Nephron (organoid): ENCODE measurements at regions not wholly inside any gene's neighbourhood (a gene's known extent, or its start where the extent isn't known, plus 50 kb on each side); places are given as distances from the start of the nearest gene placed in this dataset.

Experiments
- H3K27ac Mint-ChIP-seq, 3 experiments: 2 replicates each; pipeline ENCODE4 v1.8.0; 2020; ENCODE audit warnings: mixed read lengths in 3 of 3, mild to moderate bottlenecking in 2 of 3, moderate library complexity in 1 of 3
- H3K27me3 Mint-ChIP-seq: 2 replicates; pipeline ENCODE4 v1.8.0; 2021; ENCODE audit warnings: low read depth, mild to moderate bottlenecking, moderate library complexity, mixed read lengths
- H3K36me3 Mint-ChIP-seq: 2 replicates; pipeline ENCODE4 v1.8.0; 2020; ENCODE audit warnings: low read depth, mixed read lengths
- H3K4me1 Mint-ChIP-seq: 2 replicates; pipeline ENCODE4 v1.8.0; 2020; ENCODE audit warnings: mixed read lengths
- H3K4me3 Mint-ChIP-seq, 3 experiments: 2 replicates each; pipeline ENCODE4 v1.8.0; 2020; ENCODE audit warnings: mild to moderate bottlenecking in 3 of 3, mixed read lengths in 3 of 3, moderate library complexity in 2 of 3
- H3K9me3 Mint-ChIP-seq: 2 replicates; pipeline ENCODE4 v1.8.0; 2020; ENCODE audit warnings: mixed read lengths
- TF ChIP-seq, protein P1 (sequence below), 3 experiments: fragments of 200-600 bp; sonication (generic); IDR thresholded peaks; one replicate each; pipeline ENCODE4 v1.5.0; 2021; ENCODE audit warnings: antibody characterized with exemption in 3 of 3; ENCODE audit not compliant: unreplicated experiment in 3 of 3

DNA sequence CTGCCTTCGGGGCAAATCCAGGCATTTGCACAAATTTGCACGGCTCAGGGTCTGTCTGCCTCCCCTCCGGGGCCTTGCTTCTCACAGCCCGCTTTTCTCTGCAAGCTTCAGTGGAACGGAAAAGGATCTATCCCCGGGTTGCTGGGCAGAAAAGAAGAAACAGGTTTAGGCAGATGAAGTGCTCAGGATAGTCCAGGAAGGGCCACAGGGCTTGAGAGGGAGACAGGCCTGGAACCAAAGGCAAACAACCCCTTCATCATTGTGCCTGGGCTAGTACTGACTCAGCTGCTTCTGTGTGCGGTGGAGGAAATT is 347.8 kb upstream of the TNP1 start:
- TF ChIP-seq, protein P1, sequence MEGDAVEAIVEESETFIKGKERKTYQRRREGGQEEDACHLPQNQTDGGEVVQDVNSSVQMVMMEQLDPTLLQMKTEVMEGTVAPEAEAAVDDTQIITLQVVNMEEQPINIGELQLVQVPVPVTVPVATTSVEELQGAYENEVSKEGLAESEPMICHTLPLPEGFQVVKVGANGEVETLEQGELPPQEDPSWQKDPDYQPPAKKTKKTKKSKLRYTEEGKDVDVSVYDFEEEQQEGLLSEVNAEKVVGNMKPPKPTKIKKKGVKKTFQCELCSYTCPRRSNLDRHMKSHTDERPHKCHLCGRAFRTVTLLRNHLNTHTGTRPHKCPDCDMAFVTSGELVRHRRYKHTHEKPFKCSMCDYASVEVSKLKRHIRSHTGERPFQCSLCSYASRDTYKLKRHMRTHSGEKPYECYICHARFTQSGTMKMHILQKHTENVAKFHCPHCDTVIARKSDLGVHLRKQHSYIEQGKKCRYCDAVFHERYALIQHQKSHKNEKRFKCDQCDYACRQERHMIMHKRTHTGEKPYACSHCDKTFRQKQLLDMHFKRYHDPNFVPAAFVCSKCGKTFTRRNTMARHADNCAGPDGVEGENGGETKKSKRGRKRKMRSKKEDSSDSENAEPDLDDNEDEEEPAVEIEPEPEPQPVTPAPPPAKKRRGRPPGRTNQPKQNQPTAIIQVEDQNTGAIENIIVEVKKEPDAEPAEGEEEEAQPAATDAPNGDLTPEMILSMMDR (IDR thresholded peaks at IDR 0.05; ENCODE audit: unreplicated experiment in 3 of 3) = no peak
- H3K27me3 Mint-ChIP-seq = no peaks in the 10 kb centered on the region
- H3K27ac Mint-ChIP-seq = no peak overlapping the region
- H3K9me3 Mint-ChIP-seq = peaks cover 20% of the 10 kb centered on the region
- H3K36me3 Mint-ChIP-seq = peaks cover 9% of the 10 kb centered on the region
- H3K4me1 Mint-ChIP-seq = peaks cover 24% of the 10 kb centered on the region
- H3K4me3 Mint-ChIP-seq = no peak overlapping the region

DNA sequence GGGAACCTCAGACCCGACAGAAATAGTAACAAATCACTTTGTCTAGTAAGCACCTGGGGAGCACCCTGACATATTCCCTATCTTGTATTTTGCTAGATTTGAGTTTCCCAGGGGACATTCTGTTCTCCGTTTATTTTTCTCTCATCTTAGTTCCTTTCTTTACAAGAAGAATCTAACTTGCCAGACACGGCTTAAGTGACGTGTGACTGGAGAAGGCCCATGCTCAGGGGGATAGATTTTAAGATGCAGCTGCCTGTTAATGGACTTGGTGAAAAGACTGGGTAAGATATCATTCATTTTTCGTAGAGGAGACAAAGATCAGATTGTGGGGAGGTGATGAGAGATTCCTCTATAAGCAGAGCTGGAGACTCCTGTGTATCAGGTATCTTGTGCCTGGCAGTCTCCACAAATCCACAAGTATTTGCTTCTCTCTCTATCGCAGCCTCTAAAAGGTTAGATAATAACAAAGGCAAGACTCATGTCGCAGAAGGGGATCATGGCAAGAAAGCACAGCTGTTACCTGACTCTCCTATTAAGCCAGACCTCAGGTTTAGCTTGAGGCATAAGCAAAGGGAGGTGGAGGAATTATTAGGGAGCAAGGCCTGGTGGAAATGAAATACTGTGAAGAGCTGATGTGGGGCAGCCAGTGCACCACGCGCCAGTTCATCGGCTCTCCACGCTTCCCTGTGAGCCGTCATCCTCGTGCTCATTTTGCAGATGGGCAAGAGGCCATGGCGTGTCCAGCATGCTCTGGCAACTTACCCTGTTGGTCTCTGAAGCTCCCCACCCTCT is 347.2 kb upstream of the TNP1 start:
- Mint-ChIP-seq H3K9me3 (peaks cover 21% of the 10 kb centered on the region), H3K36me3 (peaks cover 9% of the 10 kb centered on the region), H3K27me3 (no peaks in the 10 kb centered on the region), H3K4me3 (no peak overlapping the region), H3K27ac (peak overlapping the region; percentile 21 to 38 (median 35)), H3K4me1 (peaks cover 24% of the 10 kb centered on the region)
- TF ChIP-seq, protein P1 (IDR thresholded peaks at IDR 0.05; ENCODE audit: unreplicated experiment in 3 of 3) = no peak

DNA sequence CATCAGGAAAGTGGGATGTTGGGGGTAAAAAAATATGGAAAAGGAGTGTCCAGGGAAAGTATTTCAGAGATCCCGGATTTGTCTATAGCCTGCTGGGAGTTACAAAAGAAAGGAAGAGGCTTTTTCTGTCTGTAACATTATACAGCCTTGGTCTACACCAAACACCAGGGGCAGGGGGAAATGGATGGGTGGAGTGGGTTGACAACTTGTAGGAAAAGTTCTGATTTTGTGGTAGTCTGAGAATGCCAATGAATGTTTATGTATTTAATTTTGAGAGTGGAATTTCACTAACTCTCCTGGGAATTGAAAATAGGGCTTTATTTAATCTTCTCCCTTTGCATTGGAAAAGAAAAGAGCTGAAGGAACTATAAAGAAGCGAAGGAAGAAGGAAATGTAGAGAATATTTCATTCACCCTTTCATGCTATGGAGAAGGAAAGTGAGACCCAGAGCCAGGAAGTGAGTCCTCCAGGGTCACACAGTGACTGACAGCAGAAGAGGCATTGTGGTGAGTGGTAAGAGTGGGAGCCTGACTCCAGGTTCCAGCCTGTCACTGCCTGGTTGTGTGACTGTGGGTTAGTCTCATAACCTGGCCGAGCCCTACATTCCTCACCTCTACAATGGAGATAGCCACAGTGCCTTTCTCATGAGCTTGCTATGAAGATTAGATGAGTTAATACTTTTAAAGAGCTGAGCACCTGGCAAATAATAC is 346.3 kb upstream of the TNP1 start:
- Mint-ChIP-seq H3K4me1 (peaks cover 24% of the 10 kb centered on the region), H3K4me3 (no peak overlapping the region), H3K9me3 (peaks cover 23% of the 10 kb centered on the region), H3K27ac (peak overlapping the region; percentile 35 to 74 (median 38)), H3K27me3 (no peaks in the 10 kb centered on the region), H3K36me3 (peaks cover 9% of the 10 kb centered on the region)
- TF ChIP-seq, protein P1 (IDR thresholded peaks at IDR 0.05; ENCODE audit: unreplicated experiment in 3 of 3) = no peak

DNA sequence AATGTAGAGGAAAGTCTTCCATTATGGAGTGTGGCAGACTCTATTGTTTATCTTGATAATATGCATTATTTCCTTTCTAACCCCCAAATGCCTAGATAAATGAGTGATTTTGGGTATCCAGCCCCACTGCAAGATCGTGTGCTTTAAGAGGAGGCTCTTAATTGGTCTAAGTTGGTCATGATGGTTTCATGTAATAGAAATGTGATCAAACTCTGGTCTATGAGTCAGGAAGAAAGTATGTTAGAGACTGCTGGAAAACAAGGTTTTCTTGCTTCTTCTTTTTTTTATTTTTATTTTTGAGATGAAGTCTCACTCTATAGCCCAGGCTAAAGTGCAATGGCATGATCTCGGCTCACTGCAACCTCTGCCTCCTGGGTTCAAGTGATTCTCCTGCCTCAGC is 344.5 kb upstream of the TNP1 start:
- Mint-ChIP-seq H3K27ac (no peak overlapping the region), H3K9me3 (peaks cover 23% of the 10 kb centered on the region), H3K4me3 (no peak overlapping the region), H3K4me1 (peaks cover 29% of the 10 kb centered on the region), H3K36me3 (peaks cover 9% of the 10 kb centered on the region), H3K27me3 (no peaks in the 10 kb centered on the region)
- TF ChIP-seq, protein P1 (IDR thresholded peaks at IDR 0.05; ENCODE audit: unreplicated experiment in 3 of 3) = no peak

DNA sequence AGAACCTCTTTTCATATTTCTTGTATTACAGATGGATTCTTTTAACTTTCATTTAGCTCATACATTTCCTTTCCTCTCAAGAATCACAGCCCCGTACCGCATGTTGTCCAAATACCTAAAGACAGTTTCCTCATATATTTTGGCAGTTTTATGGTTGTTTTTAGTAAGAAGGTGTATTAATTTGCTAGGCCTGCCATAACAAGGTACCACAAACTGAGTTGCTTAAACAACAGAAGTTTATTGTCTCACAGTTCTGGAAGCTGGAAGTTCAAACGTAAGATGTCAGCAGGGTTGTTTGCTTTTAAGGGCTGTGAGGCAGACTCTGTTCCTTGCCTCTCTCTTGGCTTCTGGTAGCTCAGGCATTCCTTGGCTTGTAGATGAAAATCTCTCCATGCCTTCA is 343.2 kb upstream of the TNP1 start:
- Mint-ChIP-seq H3K27ac (no peak overlapping the region), H3K27me3 (no peaks in the 10 kb centered on the region), H3K4me1 (peaks cover 40% of the 10 kb centered on the region), H3K9me3 (peaks cover 23% of the 10 kb centered on the region), H3K36me3 (peaks cover 9% of the 10 kb centered on the region), H3K4me3 (no peak overlapping the region)
- TF ChIP-seq, protein P1 (IDR thresholded peaks at IDR 0.05; ENCODE audit: unreplicated experiment in 3 of 3) = no peak
